ENCODE measurements at regions not wholly inside any gene's neighbourhood (a gene's known extent, or its start where the extent isn't known, plus 50 kb on each side); places are given as distances from the start of the nearest gene placed in this dataset.

GRCh38 chr10:83375274-83375673 is 764.0 kb upstream of the GHITM start:
- no peak for TF ChIP-seq CTCF (IDR thresholded peaks at IDR 0.05)

DNA sequence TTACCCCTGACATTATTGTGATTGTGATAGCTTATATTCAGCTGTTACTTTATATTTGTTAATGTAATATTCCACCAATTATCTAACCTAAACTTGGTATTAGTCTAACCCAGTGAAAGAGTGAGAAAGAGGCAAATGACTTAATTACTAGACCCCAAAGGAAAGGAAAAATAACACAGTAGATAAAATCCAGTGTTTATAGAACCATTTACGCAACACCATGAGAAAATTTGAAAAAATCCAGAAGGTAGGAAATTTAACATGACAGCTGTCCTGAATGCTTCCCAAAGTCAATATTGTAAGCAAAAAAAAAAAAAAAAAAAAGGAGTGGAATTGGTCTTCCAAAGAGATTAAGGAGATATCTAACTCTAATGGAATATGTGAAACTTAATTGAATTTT is 741.5 kb upstream of the GHITM start:
- no peak for TF ChIP-seq CTCF (IDR thresholded peaks at IDR 0.05)

- TF ChIP-seq CTCF (IDR thresholded peaks at IDR 0.05), result no peak
These were observed 728.7 kb upstream of the GHITM start for GRCh38 chr10:83410570-83410969.

DNA sequence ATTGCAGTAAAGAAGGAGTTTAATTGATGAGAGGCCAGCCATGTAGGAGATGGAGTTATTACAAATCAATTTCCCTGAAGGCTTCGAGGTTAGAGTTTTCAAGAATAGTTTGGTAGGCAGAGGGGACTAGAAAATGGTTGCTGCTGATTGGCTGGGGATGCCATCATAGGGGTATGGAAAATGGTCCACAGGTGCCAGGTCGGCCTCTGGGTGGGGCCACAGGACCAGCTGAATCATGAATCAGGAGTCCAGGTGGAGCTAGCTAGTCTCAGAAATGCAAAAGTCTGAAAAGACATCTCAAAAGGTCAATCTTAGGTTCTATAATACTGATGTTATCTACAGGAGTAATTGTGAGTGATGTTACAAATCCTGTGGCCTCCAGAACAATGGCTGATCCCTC is 714.0 kb upstream of the GHITM start:
- no peak for TF ChIP-seq CTCF (IDR thresholded peaks at IDR 0.05)

DNA sequence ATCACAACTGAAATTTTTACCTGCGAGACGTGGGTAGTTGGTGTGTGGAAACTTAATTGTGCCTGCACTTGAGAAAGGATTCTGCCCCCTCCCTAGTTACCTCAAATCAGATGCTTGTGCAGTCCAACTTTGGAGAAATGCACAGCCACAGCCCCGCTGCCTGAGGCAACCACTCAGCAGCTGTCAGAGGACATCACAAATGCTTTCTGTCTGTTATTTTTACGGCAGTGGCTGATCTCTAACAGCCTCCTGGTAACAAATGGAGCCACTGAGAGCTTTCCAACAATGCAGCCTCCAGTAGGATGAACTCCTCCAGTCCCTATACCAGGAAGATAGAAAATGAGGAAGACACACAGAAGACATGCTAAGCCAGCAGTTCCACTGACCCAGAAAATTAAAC is 712.2 kb upstream of the GHITM start:
- no peak for TF ChIP-seq CTCF (IDR thresholded peaks at IDR 0.05)

- no peak for TF ChIP-seq CTCF (IDR thresholded peaks at IDR 0.05)
These were observed 706.9 kb upstream of the GHITM start for GRCh38 chr10:83432261-83433045.

GRCh38 chr10:83433705-83434104 is 705.6 kb upstream of the GHITM start:
- no peak for TF ChIP-seq CTCF (IDR thresholded peaks at IDR 0.05)

GRCh38 chr10:83448013-83448412 is 691.3 kb upstream of the GHITM start:
- no peak for TF ChIP-seq CTCF (IDR thresholded peaks at IDR 0.05)
